ENCODE measurements at regions not wholly inside any gene's neighbourhood (a gene's known extent, or its start where the extent isn't known, plus 50 kb on each side); places are given as distances from the start of the nearest gene placed in this dataset.

GRCh38 chr2:126172631-126173184, 483.2 kb upstream of the GYPC start:
- POLR2A ChIA-PET, result no interaction called here
- CTCF ChIA-PET, result no interaction called here

GRCh38 chr2:126175222-126175621, 480.7 kb upstream of the GYPC start:
- CTCF ChIA-PET, result no interaction called here
- POLR2A ChIA-PET, result no interaction called here

GRCh38 chr2:126177479-126177878, 478.5 kb upstream of the GYPC start:
- ChIA-PET CTCF (no interaction called here), POLR2A (no interaction called here)

GRCh38 chr2:126187668-126188067, 468.3 kb upstream of the GYPC start:
- CTCF ChIA-PET, result no interaction called here
- POLR2A ChIA-PET, result no interaction called here

- ChIA-PET CTCF (no interaction called here), POLR2A (no interaction called here)
Measured at GRCh38 chr2:126189527-126189926, 466.4 kb upstream of the GYPC start.

- ChIA-PET CTCF (no interaction called here), POLR2A (no interaction called here)
Measured at GRCh38 chr2:126200538-126200937, 455.4 kb upstream of the GYPC start.

GRCh38 chr2:126208266-126208665, 447.7 kb upstream of the GYPC start:
- CTCF ChIA-PET, result no interaction called here
- POLR2A ChIA-PET, result no interaction called here

- ChIA-PET CTCF (no interaction called here), POLR2A (no interaction called here)
Measured at GRCh38 chr2:126212735-126213134, 443.2 kb upstream of the GYPC start.

GRCh38 chr2:126219081-126219480, 436.9 kb upstream of the GYPC start:
- ChIA-PET POLR2A (no interaction called here), CTCF (no interaction called here)

- ChIA-PET CTCF (no interaction called here), POLR2A (no interaction called here)
Measured at GRCh38 chr2:126220331-126220730, 435.6 kb upstream of the GYPC start.

- POLR2A ChIA-PET, result no interaction called here
- CTCF ChIA-PET, result no interaction called here
Measured at GRCh38 chr2:126221506-126221905, 434.5 kb upstream of the GYPC start.

- CTCF ChIA-PET, result no interaction called here
- POLR2A ChIA-PET, result no interaction called here
Measured at GRCh38 chr2:126222278-126222677, 433.7 kb upstream of the GYPC start.

GRCh38 chr2:126224776-126225175, 431.2 kb upstream of the GYPC start:
- POLR2A ChIA-PET, result no interaction called here
- CTCF ChIA-PET, result no interaction called here

GRCh38 chr2:126227250-126227649, 428.7 kb upstream of the GYPC start:
- CTCF ChIA-PET, result no interaction called here
- POLR2A ChIA-PET, result no interaction called here

- CTCF ChIA-PET, result no interaction called here
Measured at GRCh38 chr2:126228531-126228930, 427.4 kb upstream of the GYPC start.

GRCh38 chr2:126238251-126238650, 417.7 kb upstream of the GYPC start:
- POLR2A ChIA-PET, result no interaction called here
- CTCF ChIA-PET, result no interaction called here

More at GRCh38 chr2:126228531-126228930, 427.4 kb upstream of the GYPC start:
- POLR2A ChIA-PET, result no interaction called here

GRCh38 chr2:126239320-126239955, 416.5 kb upstream of the GYPC start:
- POLR2A ChIA-PET, result no interaction called here
- CTCF ChIA-PET, result no interaction called here

GRCh38 chr2:126241001-126241400, 415.0 kb upstream of the GYPC start:
- POLR2A ChIA-PET, result no interaction called here
- CTCF ChIA-PET, result no interaction called here

- POLR2A ChIA-PET, result no interaction called here
- CTCF ChIA-PET, result no interaction called here
Measured at GRCh38 chr2:126241411-126241810, 414.5 kb upstream of the GYPC start.

- ChIA-PET CTCF (no interaction called here), POLR2A (no interaction called here)
Measured at GRCh38 chr2:126244937-126245336, 411.0 kb upstream of the GYPC start.

GRCh38 chr2:126253669-126254068, 402.3 kb upstream of the GYPC start:
- CTCF ChIA-PET, result no interaction called here
- POLR2A ChIA-PET, result no interaction called here

- CTCF ChIA-PET, result no interaction called here
- POLR2A ChIA-PET, result no interaction called here
Measured at GRCh38 chr2:126264625-126265024, 391.3 kb upstream of the GYPC start.

GRCh38 chr2:126269911-126270310, 386.0 kb upstream of the GYPC start:
- POLR2A ChIA-PET, result no interaction called here
- CTCF ChIA-PET, result no interaction called here
